HEK293 (cell line): ENCODE measurements at regions not wholly inside any gene's neighbourhood (a gene's known extent, or its start where the extent isn't known, plus 50 kb on each side); places are given as distances from the start of the nearest gene placed in this dataset.

Experiments
- CTCF ChIA-PET: fragments of 350-600 bp; formaldehyde crosslinking; extraction: SDS; loops from one replicate; lab custom pipeline; 2021; ENCODE audit warnings: antibody characterized with exemption; lab: Yijun Ruan, JAX
- POLR2A ChIA-PET: fragments of 300-600 bp; formaldehyde crosslinking; extraction: SDS; loops from one replicate; lab custom pipeline; 2020; ENCODE audit warnings: antibody characterized with exemption, inconsistent platforms; lab: Yijun Ruan, JAX
- H3K27ac ChIP-seq: fragments of 200-500 bp; sonication (Bioruptor generic); 2 replicates; pipeline ENCODE4 v1.5.1; 2014; ENCODE audit warnings: low read depth, low read length, control low read depth, inconsistent platforms; ENCODE audit errors: extremely low read depth
- H3K36me3 ChIP-seq, 2 experiments: fragments of 200-500 bp in 1 of 2; sonication (Bioruptor generic) in 1 of 2; 1 replicate in 1 of 2; 2 replicates in 1 of 2; pipeline ENCODE4 v1.5.1; 2014 to 2017; ENCODE audit warnings: inconsistent platforms in 2 of 2, low read length in 2 of 2; ENCODE audit not compliant: control insufficient read depth in 2 of 2, insufficient read depth in 1 of 2
- H3K4me1 ChIP-seq: fragments of 200-500 bp; sonication (Bioruptor generic); 2 replicates; pipeline ENCODE4 v1.5.1; 2014; ENCODE audit warnings: mild to moderate bottlenecking, low read length, inconsistent platforms; ENCODE audit not compliant: control insufficient read depth, insufficient read depth
- H3K4me3 ChIP-seq: 2 replicates; pipeline ENCODE4 v1.5.1; 2011; ENCODE audit warnings: low read depth, mild to moderate bottlenecking, control low read depth, low read length, moderate library complexity
- H3K9me3 ChIP-seq: fragments of 200-500 bp; sonication (Bioruptor generic); 2 replicates; pipeline ENCODE4 v1.5.1; 2014; ENCODE audit warnings: low read depth, low read length, inconsistent platforms; ENCODE audit not compliant: control insufficient read depth, insufficient read depth
- ZIC2 ChIP-seq: fragments of 450-650 bp; formaldehyde crosslinking; IDR thresholded peaks from 2 replicates; pipeline ENCODE4 v1.5.1; 2016; ENCODE audit warnings: missing biosample characterization, missing genetic modification characterization
- ZNF121 ChIP-seq: fragments of 450-650 bp; formaldehyde crosslinking; IDR thresholded peaks from 2 replicates; pipeline ENCODE4 v1.5.1; 2016; ENCODE audit warnings: missing biosample characterization, missing genetic modification characterization
- ZNF558 ChIP-seq: fragments of 450-650 bp; formaldehyde crosslinking; IDR thresholded peaks from 2 replicates; pipeline ENCODE4 v1.5.1; 2016; ENCODE audit warnings: missing biosample characterization, missing genetic modification characterization

- Histone ChIP-seq H3K4me3 (no peak overlapping the region), H3K4me1 (no peaks in the 10 kb centered on the region)
- 0 out of 2 replicates have a peak, but pooled peaks have one; percentile 22 for TF ChIP-seq ZIC2 (tag by site-specific recombination)
- no peak for TF ChIP-seq ZNF558 (tag by site-specific recombination)
- no peak for TF ChIP-seq ZNF121 (tag by site-specific recombination)
- TF ChIP-seq, all 188 proteins: peak for 1
- no peak overlapping the region for H3K27ac ChIP-seq
- no peaks in the 10 kb centered on the region for H3K36me3 ChIP-seq
- no peaks in the 10 kb centered on the region for H3K9me3 ChIP-seq
- ChIA-PET POLR2A (no interaction called here), CTCF (interaction anchor here (0.6 to 1.9 kb wide), 2 partner anchors 8 to 60 kb away, joined by 3 to 8 read pairs; no protein-coding TSS in a partner anchor)
Measured at GRCh38 chr20:21780528-21780927, 75.1 kb downstream of the PAX1 start.
